ENCODE measurements at regions not wholly inside any gene's neighbourhood (a gene's known extent, or its start where the extent isn't known, plus 50 kb on each side); places are given as distances from the start of the nearest gene placed in this dataset.
"Not testable (repeated sequence)": the region's sequence is repeated elsewhere in the genome, so short reads cannot be mapped to it uniquely, and the experiment has no call there.

GRCh38 chr7:113368256-113368655 lies 249.9 kb upstream of the SMIM30 start:
- DNase-seq (ENCODE audit: low spot score) = no peak
- no peak for TF ChIP-seq CTCF (IDR thresholded peaks at IDR 0.05; ENCODE audit: extremely low read depth, missing control alignments)

- no peak for DNase-seq (ENCODE audit: low spot score)
Measured at GRCh38 chr7:113367041-113367586, 248.8 kb upstream of the SMIM30 start.

GRCh38 chr7:113366122-113366521 lies 247.8 kb upstream of the SMIM30 start:
- no peak for TF ChIP-seq CTCF (IDR thresholded peaks at IDR 0.05; ENCODE audit: extremely low read depth, missing control alignments)
- DNase-seq (ENCODE audit: low spot score) = no peak

More at GRCh38 chr7:113367041-113367586, 248.8 kb upstream of the SMIM30 start:
- no peak for TF ChIP-seq CTCF (IDR thresholded peaks at IDR 0.05; ENCODE audit: extremely low read depth, missing control alignments)

- no peak for TF ChIP-seq CTCF (IDR thresholded peaks at IDR 0.05; ENCODE audit: extremely low read depth, missing control alignments)
- DNase-seq (ENCODE audit: low spot score) = no peak
Measured at GRCh38 chr7:113349339-113349738, 231.0 kb upstream of the SMIM30 start.

- no peak for TF ChIP-seq CTCF (IDR thresholded peaks at IDR 0.05; ENCODE audit: extremely low read depth, missing control alignments)
- no peak for DNase-seq (ENCODE audit: low spot score)
Measured at GRCh38 chr7:113339661-113340060, 221.3 kb upstream of the SMIM30 start.

GRCh38 chr7:113338071-113338696 lies 219.8 kb upstream of the SMIM30 start:
- TF ChIP-seq CTCF (IDR thresholded peaks at IDR 0.05; ENCODE audit: extremely low read depth, missing control alignments) = no peak

GRCh38 chr7:113336838-113337237 lies 218.5 kb upstream of the SMIM30 start:
- DNase-seq (ENCODE audit: low spot score) = not testable (repeated sequence)

More at GRCh38 chr7:113338071-113338696, 219.8 kb upstream of the SMIM30 start:
- no peak for DNase-seq (ENCODE audit: low spot score)

Measured in GM20000 (cell line).